Tibial artery (tissue), 4 donors: ENCODE measurements at regions not wholly inside any gene's neighbourhood (a gene's known extent, or its start where the extent isn't known, plus 50 kb on each side); places are given as distances from the start of the nearest gene placed in this dataset.

Experiments used
- DNase-seq, 2 donors: peaks; one replicate each; pipeline ENCODE4 v3.0.0-alpha.2; 2019
- H3K27ac ChIP-seq, 2 donors: fragments of 200-600 bp; sonication (generic) in 1 of 2; 1 replicate in 1 of 2; 2 replicates in 1 of 2; pipeline ENCODE4 v1.5.1; 2018 to 2019; ENCODE audit warnings: mild to moderate bottlenecking in 1 of 2
- H3K27me3 ChIP-seq, 2 donors: fragments of 200-600 bp; sonication (generic) in 1 of 2; one replicate each; pipeline versions ENCODE4 v1.5.1 to v1.6.0; 2016 to 2019
- H3K36me3 ChIP-seq, 3 donors: fragments of 200-600 bp; sonication (generic) in 2 of 3; one replicate each; pipeline ENCODE4 v1.5.1; 2016 to 2019; ENCODE audit warnings: mild to moderate bottlenecking in 2 of 3
- H3K4me1 ChIP-seq, 4 donors: fragments of 200-600 bp; sonication (generic) in 2 of 4; 1 replicate in 3 of 4; 2 replicates in 1 of 4; pipeline ENCODE4 v1.5.1; 2016 to 2019
- H3K4me3 ChIP-seq, 2 donors: fragments of 200-600 bp; sonication (generic) in 1 of 2; 1 replicate in 1 of 2; 2 replicates in 1 of 2; pipeline ENCODE4 v1.5.1; 2018 to 2019; ENCODE audit warnings: mild to moderate bottlenecking in 2 of 2
- H3K9me3 ChIP-seq, 3 donors: fragments of 200-600 bp; sonication (generic) in 1 of 3; one replicate each; pipeline ENCODE4 v1.5.1; 2016 to 2019
- CTCF ChIP-seq, 2 experiments: fragments of 200-600 bp in 1 of 2; fragments of 450-650 bp in 1 of 2; IDR thresholded peaks; one replicate each; pipeline ENCODE4 v1.5.1; 2017 to 2019; ENCODE audit warnings: antibody characterized with exemption in 2 of 2, mild to moderate bottlenecking in 1 of 2, moderate library complexity in 1 of 2
- intact Hi-C: fragments of 100-400 bp; cut with DNase I; formaldehyde crosslinking; loops from one replicate; pipeline ENCODE4 v1.15.0; 2023; ENCODE audit warnings: low total_unique reads

GRCh38 chrX:150143721-150144440 lies 205.6 kb upstream of the EOLA2 start:
- TF ChIP-seq CTCF (IDR thresholded peaks at IDR 0.05) = no peak
- DNase-seq = no peak

DNA sequence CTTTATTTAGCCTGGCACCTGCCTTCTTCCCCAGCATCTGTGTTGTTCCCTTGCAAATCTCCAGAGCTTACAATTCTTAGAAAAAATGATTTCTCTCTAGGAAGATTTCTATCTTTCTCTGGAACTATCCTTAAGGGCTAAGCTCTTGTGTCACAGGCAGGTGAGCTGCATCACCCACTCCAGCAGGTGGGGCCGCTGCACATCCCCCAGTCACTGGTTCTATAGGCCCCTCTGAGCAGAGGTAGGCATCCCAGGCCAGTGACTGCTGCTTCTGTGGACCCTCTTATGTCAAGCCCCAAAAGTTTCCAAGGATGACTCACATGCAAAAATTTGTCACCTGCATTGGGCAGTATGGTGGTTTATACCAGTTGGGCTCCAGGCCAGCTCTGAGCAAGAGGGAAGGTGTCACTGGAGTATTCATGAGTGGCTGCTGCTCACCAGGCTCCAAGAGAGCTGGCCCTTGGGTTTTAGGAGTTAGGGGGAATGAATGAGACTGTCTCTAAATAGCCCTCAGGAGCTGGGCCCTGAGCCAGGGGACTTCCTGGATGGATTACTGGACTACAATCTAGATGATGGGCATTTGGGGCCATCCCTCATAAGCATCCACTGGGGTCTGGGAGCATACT lies 208.1 kb upstream of the EOLA2 start:
- Histone ChIP-seq H3K36me3 (no peaks in the 10 kb centered on the region), H3K27ac (no peak overlapping the region), H3K9me3 (peaks cover 0 to 4% (median 0%) of the 10 kb centered on the region in 3 donors), H3K4me1 (peaks cover 0 to 32% (median 9%) of the 10 kb centered on the region in 4 donors), H3K4me3 (no peak overlapping the region), H3K27me3 (no peaks in the 10 kb centered on the region)
- no peak for DNase-seq
- no peak for TF ChIP-seq CTCF (IDR thresholded peaks at IDR 0.05)
- intact Hi-C loops = no loop called here

More at GRCh38 chrX:150143721-150144440, 205.6 kb upstream of the EOLA2 start:
- Histone ChIP-seq H3K4me3 (no peak overlapping the region), H3K27ac (no peak overlapping the region), H3K36me3 (no peaks in the 10 kb centered on the region), H3K27me3 (no peaks in the 10 kb centered on the region), H3K9me3 (peaks cover 0 to 4% (median 0%) of the 10 kb centered on the region in 3 donors), H3K4me1 (peaks cover 0 to 7% (median under 1%) of the 10 kb centered on the region in 4 donors)
- intact Hi-C loops = no loop called here

DNA sequence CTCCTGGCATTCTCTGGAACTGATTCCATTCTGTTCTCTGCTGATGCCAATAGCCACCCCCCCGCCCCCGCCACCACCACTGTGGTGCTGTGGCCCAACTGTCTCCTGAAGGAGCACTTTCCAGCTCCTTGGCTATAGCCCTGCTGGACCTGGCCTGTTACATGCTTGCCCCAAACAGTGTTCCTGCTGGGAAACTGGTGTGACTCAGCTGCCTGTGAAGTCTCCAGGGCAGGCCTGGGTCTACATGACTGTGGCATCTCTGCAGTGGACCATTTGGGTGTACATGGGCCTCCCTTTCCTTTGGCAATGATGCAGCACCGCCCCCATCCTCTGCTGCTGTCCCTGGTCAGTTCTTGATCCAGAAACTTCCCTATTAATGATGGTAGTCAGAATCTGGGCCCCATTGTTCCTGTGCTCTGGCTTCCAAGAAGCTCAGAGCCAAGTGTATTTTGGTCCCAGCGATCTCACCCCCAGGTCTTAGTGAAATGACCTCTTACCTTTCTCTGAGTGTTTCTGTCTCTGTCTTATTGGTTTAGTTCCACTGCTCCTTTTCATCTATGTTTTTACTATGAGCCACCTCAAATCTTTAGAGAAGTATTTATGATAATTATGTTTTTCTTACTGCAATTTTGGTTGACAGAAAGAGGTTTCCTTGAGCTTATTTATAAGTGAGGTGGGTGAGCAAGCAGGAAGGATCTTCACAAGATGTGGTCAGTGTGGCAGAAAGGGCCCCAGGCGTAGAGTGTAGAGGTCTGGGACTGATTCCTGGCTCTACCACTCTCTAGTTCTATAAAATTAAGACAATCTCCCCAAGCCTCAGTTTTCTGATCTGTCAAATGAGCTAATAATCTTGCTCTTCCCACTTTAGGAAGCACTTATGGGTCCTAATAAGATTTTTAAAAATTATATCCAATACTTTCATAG lies 210.7 kb upstream of the EOLA2 start:
- Histone ChIP-seq H3K4me3 (no peak overlapping the region), H3K27me3 (no peaks in the 10 kb centered on the region), H3K36me3 (no peaks in the 10 kb centered on the region), H3K27ac (peak overlapping the region; percentile 33 to 60), H3K9me3 (no peaks in the 10 kb centered on the region), H3K4me1 (peaks cover 0 to 35% (median 9%) of the 10 kb centered on the region in 4 donors)
- intact Hi-C loops = no loop called here
- no peak for DNase-seq
- no peak for TF ChIP-seq CTCF (IDR thresholded peaks at IDR 0.05)

- DNase-seq = no peak
- TF ChIP-seq CTCF (IDR thresholded peaks at IDR 0.05) = no peak
- no peak overlapping the region for H3K4me3 ChIP-seq
- peak overlapping the region; percentile 57 to 60 for H3K27ac ChIP-seq
- H3K9me3 ChIP-seq = no peaks in the 10 kb centered on the region
- no peaks in the 10 kb centered on the region for H3K27me3 ChIP-seq
- intact Hi-C loops = no loop called here
- peaks cover 0 to 35% (median 9%) of the 10 kb centered on the region in 4 donors for H3K4me1 ChIP-seq
- no peaks in the 10 kb centered on the region for H3K36me3 ChIP-seq
Measured at GRCh38 chrX:150150076-150150779, 211.9 kb upstream of the EOLA2 start.

DNA sequence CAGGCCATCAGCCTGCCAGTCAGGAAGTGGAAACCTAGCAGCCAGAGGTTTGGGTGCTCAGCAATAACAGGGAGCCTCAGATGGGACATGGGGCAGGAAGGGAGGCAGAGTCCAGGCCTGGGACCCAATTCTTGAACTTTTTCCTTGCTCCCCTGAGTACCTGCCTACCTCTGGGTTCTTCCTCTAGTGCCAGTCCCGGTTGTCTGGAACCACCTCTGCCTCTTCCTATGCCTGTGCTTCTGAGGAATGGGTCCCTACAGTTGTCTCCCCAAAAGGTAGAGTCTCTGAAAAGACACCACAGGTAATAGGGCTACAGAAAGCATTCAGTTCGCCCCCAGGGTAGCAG lies 212.4 kb upstream of the MAMLD1 start:
- H3K4me3 ChIP-seq = no peak overlapping the region
- H3K4me1 ChIP-seq = peaks cover 0 to 41% (median 13%) of the 10 kb centered on the region in 4 donors
- no peak for TF ChIP-seq CTCF (IDR thresholded peaks at IDR 0.05)
- H3K27ac ChIP-seq = peak overlapping the region; percentile 57 to 60
- intact Hi-C loops = no loop called here
- no peaks in the 10 kb centered on the region for H3K36me3 ChIP-seq
- DNase-seq = no peak
- no peaks in the 10 kb centered on the region for H3K27me3 ChIP-seq
- no peaks in the 10 kb centered on the region for H3K9me3 ChIP-seq
